Retinal pigment epithelial cell (primary cell): ENCODE measurements at regions not wholly inside any gene's neighbourhood (a gene's known extent, or its start where the extent isn't known, plus 50 kb on each side); places are given as distances from the start of the nearest gene placed in this dataset.

Source experiments
- DNase-seq: peaks from one replicate; pipeline ENCODE4 v3.0.0-alpha.2; 2010; ENCODE audit warnings: low read depth
- H3K4me3 ChIP-seq: 2 replicates; pipeline ENCODE4 v1.5.1; 2011; ENCODE audit warnings: mild to moderate bottlenecking, low read length, control low read depth, moderate library complexity
- TF ChIP-seq, protein P1 (sequence below): conservative IDR thresholded peaks from 2 replicates; pipeline ENCODE4 v1.5.1; 2011; ENCODE audit warnings: low read depth, low read length, control low read depth, inconsistent platforms

GRCh38 chr5:147160902-147161700 lies 73.7 kb upstream of the STK32A start:
- no peak overlapping the region for H3K4me3 ChIP-seq
- DNase-seq: peak; percentile 95
- TF ChIP-seq, protein P1, sequence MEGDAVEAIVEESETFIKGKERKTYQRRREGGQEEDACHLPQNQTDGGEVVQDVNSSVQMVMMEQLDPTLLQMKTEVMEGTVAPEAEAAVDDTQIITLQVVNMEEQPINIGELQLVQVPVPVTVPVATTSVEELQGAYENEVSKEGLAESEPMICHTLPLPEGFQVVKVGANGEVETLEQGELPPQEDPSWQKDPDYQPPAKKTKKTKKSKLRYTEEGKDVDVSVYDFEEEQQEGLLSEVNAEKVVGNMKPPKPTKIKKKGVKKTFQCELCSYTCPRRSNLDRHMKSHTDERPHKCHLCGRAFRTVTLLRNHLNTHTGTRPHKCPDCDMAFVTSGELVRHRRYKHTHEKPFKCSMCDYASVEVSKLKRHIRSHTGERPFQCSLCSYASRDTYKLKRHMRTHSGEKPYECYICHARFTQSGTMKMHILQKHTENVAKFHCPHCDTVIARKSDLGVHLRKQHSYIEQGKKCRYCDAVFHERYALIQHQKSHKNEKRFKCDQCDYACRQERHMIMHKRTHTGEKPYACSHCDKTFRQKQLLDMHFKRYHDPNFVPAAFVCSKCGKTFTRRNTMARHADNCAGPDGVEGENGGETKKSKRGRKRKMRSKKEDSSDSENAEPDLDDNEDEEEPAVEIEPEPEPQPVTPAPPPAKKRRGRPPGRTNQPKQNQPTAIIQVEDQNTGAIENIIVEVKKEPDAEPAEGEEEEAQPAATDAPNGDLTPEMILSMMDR: no peak

GRCh38 chr5:147162740-147163139 lies 72.1 kb upstream of the STK32A start:
- TF ChIP-seq, protein P1: no peak
- no peak overlapping the region for H3K4me3 ChIP-seq
- no peak for DNase-seq

DNA sequence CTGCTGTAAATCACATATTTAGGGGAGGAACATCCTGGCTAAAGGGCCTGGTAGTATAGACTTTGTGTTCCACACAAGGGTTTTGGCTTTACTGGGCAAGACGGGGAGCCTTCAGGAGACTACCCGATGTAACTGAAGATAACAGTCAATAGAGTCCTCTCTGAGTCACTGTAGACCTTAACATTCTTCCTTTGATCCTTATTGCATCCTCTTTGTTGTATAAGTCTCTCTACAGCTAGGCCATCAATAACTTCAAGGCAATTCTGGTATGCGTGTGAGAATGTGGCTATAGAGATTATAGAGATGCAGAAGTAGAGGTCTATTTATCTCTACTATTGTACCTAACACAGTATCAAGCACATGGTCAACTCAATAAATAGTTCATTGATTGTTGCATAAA lies 67.3 kb upstream of the STK32A start:
- TF ChIP-seq, protein P1: no peak
- DNase-seq: no peak
- no peak overlapping the region for H3K4me3 ChIP-seq

DNA sequence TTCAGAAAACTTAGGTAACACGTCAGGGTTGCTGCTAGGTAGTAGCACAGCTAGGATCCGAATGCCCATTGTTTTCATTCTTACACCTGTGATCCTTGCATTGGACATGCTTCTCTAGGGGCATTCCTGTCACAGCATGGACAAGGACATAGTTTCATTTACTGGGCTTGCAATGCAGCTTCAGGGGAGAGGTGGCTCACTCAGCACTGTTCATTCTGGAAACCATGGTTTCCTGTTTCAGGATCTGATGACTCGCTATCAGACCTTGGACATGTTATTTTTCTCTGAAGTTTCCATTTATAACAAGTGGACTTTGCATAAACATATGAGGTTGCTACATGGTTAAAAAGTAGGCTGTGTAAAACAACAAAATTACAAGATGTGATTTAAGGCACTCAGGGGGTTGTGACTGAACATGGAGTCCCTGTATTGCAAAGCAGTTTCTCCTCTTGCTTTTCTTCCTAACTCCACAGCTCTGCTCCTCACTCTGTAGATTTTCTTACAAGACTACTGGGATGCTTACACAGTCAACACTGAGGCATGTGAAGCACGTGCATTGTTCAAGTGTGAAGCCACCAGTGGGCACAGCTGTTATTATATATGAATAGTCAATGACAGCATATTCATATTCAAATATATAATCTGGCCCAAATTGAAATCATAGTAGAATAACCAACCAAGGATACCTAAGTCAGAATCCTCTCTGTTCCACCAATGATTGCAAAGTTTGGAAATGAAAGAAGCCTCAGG lies 66.1 kb upstream of the STK32A start:
- TF ChIP-seq, protein P1: no peak
- H3K4me3 ChIP-seq: no peak overlapping the region
- no peak for DNase-seq

DNA sequence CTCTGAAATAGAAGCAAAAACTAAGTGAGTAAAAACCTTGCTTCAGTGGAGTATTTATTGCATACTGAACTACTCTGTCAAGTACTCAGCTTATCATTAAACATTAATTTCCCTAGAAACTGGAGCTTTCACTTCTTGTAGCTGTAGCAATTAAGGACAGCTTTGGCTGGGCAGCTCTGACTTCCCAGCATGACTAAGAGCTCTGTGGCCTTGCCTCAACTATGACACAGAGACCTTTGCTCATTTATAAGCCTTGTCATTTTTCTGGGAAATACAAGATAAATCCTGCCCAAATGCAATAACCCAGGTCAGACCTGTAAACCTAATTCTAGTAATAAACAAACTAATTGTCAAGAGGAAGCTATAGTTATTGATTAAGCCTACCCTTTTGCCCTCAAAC lies 65.4 kb upstream of the STK32A start:
- DNase-seq: peak; percentile 90
- TF ChIP-seq, protein P1: no peak
- no peak overlapping the region for H3K4me3 ChIP-seq

DNA sequence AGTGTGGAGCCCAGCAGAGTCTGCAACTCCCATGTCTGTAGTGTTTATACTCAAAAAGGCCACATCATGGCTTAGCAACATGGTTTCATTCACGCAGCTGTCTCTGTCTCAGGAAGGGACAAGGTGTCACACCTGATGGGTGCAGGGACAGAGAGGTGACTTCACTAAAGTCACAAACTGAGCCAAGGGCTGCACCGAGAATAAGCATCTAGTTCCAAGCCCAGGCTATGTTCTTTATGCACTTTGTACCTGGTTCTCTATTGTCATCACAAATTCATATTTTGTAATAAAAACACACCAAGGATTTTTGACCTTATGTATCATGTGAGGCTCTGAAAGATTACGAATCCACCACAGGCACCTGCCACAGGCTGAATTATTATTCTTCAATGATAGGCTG lies 64.9 kb upstream of the STK32A start:
- H3K4me3 ChIP-seq: no peak overlapping the region
- DNase-seq: no peak
- TF ChIP-seq, protein P1: no peak
